ENCODE measurements at regions not wholly inside any gene's neighbourhood (a gene's known extent, or its start where the extent isn't known, plus 50 kb on each side); places are given as distances from the start of the nearest gene placed in this dataset.

DNA sequence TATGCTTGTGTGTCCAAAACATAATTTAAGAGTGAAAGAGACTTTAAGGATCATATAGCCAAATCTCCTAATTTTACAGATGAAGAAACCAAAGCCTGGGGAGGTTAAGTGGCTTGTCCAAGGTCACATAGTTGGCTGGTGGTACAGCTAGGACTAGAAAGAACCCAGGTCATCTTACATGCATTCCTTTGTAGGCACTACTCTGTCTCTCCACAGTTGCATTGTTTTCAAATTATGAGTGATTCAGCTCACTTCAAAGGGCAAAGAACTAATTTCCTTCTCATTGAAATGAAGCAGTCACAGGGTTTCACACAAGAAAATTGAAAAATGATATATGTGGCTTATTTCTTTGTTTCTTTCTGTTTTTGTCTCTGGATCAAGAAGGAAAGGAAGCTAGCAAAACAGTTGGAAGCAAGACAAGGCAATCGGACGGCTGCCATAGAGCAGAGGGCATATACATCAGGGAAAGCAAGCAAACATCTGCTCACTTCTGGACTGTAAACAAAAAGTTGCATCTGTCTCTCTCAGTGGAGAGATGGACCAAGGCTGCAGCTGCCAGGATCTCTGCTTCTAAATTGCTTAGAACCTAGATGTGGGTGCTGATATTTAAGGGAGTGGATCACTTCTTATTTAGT lies 107.5 kb upstream of the AMOT start:
- Histone ChIP-seq H2AFZ (ENCODE audit: low read depth) (no peak overlapping the region), H3K9ac (no peak overlapping the region), H4K20me1 (ENCODE audit: insufficient read depth) (no peaks in the 10 kb centered on the region), H3K4me3 (IDR thresholded peaks at IDR 0.05; ENCODE audit: insufficient read depth, low read depth, low read length) (no peak overlapping the region), H3K27ac (no peak overlapping the region), H3K4me2 (no peak overlapping the region), H3K79me2 (ENCODE audit: insufficient read depth, low read depth) (no peaks in the 10 kb centered on the region), H3K4me1 (ENCODE audit: low read depth, poor library complexity, severe bottlenecking) (no peaks in the 10 kb centered on the region), H3K36me3 (ENCODE audit: insufficient read depth) (no peaks in the 10 kb centered on the region), H3K27me3 (ENCODE audit: insufficient read depth, low read depth) (no peaks in the 10 kb centered on the region)
- TF ChIP-seq, protein P1, sequence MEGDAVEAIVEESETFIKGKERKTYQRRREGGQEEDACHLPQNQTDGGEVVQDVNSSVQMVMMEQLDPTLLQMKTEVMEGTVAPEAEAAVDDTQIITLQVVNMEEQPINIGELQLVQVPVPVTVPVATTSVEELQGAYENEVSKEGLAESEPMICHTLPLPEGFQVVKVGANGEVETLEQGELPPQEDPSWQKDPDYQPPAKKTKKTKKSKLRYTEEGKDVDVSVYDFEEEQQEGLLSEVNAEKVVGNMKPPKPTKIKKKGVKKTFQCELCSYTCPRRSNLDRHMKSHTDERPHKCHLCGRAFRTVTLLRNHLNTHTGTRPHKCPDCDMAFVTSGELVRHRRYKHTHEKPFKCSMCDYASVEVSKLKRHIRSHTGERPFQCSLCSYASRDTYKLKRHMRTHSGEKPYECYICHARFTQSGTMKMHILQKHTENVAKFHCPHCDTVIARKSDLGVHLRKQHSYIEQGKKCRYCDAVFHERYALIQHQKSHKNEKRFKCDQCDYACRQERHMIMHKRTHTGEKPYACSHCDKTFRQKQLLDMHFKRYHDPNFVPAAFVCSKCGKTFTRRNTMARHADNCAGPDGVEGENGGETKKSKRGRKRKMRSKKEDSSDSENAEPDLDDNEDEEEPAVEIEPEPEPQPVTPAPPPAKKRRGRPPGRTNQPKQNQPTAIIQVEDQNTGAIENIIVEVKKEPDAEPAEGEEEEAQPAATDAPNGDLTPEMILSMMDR (conservative IDR thresholded peaks at IDR 0.05; ENCODE audit: low read depth, low read length): no peak

DNA sequence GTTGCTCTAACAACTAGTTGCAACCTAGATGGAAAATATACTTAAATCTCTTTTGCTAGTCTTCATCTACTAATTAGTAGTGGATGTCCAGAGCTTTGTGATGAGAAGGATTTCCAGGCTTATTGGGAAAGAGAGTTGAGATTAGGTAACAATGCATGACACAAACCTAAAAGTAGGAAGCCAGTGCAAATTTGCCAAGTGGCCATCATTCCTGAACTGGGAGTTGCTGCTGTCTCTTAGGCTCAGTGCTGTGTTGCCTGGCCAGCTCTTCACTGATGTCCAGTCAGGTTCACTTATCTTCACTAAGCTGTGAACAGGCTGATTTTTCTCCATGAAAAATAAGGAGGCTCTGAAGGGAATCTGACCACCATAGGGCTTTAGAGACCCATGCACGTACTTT lies 105.6 kb upstream of the AMOT start:
- peaks cover under 1% of the 10 kb centered on the region for H3K4me1 ChIP-seq (ENCODE audit: low read depth, poor library complexity, severe bottlenecking)
- H2AFZ ChIP-seq (ENCODE audit: low read depth): no peak overlapping the region
- TF ChIP-seq, protein P1 (conservative IDR thresholded peaks at IDR 0.05; ENCODE audit: low read depth, low read length): no peak
- H3K4me3 ChIP-seq (IDR thresholded peaks at IDR 0.05; ENCODE audit: insufficient read depth, low read depth, low read length): no peak overlapping the region
- no peaks in the 10 kb centered on the region for H3K27me3 ChIP-seq (ENCODE audit: insufficient read depth, low read depth)
- no peak overlapping the region for H3K4me2 ChIP-seq
- no peak overlapping the region for H3K9ac ChIP-seq
- no peaks in the 10 kb centered on the region for H4K20me1 ChIP-seq (ENCODE audit: insufficient read depth)
- H3K79me2 ChIP-seq (ENCODE audit: insufficient read depth, low read depth): no peaks in the 10 kb centered on the region
- no peaks in the 10 kb centered on the region for H3K36me3 ChIP-seq (ENCODE audit: insufficient read depth)
- no peak overlapping the region for H3K27ac ChIP-seq

DNA sequence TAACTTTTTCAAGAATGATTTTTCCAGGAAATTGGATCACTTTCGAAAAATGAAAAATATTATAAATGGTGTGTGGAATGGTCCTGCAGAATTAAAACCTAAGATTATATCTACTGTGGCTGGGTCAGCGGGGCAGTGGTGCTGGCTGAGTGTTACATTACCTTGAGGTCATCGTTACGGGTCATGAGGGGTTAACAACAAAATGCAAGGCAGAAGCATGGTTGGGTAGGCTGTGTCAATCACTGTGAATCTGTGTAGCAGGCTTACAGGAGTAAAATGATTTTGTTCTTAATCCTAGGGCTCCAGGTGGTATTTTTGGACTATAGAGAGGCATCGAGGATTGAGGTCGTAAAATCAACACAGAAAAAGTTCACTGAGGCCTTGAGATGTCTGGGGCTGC lies 105.2 kb upstream of the AMOT start:
- Histone ChIP-seq H3K27me3 (ENCODE audit: insufficient read depth, low read depth) (no peaks in the 10 kb centered on the region), H3K4me1 (ENCODE audit: low read depth, poor library complexity, severe bottlenecking) (peaks cover 4% of the 10 kb centered on the region), H3K27ac (no peak overlapping the region), H3K36me3 (ENCODE audit: insufficient read depth) (no peaks in the 10 kb centered on the region), H3K4me3 (IDR thresholded peaks at IDR 0.05; ENCODE audit: insufficient read depth, low read depth, low read length) (no peak overlapping the region), H3K79me2 (ENCODE audit: insufficient read depth, low read depth) (no peaks in the 10 kb centered on the region), H2AFZ (ENCODE audit: low read depth) (no peak overlapping the region), H4K20me1 (ENCODE audit: insufficient read depth) (no peaks in the 10 kb centered on the region), H3K9ac (no peak overlapping the region), H3K4me2 (no peak overlapping the region)
- TF ChIP-seq, protein P1 (conservative IDR thresholded peaks at IDR 0.05; ENCODE audit: low read depth, low read length): no peak

DNA sequence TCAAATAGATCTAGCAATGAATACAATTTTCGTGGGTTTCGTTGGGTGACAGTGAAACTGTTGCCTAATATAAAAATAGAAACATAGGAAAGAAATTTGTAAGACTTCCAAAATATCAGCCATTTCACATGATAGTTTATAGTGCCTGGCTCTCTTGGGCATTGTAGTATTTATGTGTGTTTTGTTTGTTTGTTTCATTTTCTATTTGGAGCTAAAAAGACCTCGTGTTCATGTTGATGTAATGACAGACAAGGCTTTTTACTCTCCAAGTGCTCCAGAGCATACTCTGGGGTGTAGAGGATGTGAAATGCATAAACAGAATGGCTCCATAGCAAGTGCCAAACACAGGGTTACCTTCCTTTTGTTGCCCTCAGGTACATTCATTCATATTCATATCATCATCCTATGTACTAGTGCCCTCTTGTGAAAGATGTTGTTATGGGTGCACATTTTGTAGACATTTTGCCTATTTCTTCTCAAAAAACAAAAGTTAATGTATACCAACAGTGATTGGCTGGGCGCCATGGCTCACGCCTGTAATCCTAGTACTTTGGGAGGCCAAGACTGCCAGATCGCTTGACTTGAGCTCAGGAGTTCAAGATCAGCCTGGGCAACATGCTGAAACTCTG lies 100.7 kb upstream of the AMOT start:
- Histone ChIP-seq H3K36me3 (ENCODE audit: insufficient read depth) (no peaks in the 10 kb centered on the region), H3K27ac (no peak overlapping the region), H3K4me1 (ENCODE audit: low read depth, poor library complexity, severe bottlenecking) (peaks cover 9% of the 10 kb centered on the region), H3K27me3 (ENCODE audit: insufficient read depth, low read depth) (no peaks in the 10 kb centered on the region), H3K79me2 (ENCODE audit: insufficient read depth, low read depth) (no peaks in the 10 kb centered on the region), H3K4me3 (IDR thresholded peaks at IDR 0.05; ENCODE audit: insufficient read depth, low read depth, low read length) (no peak overlapping the region), H4K20me1 (ENCODE audit: insufficient read depth) (no peaks in the 10 kb centered on the region), H3K4me2 (peak overlapping the region; percentile 70), H2AFZ (ENCODE audit: low read depth) (peak overlapping the region; percentile 66), H3K9ac (no peak overlapping the region)
- TF ChIP-seq, protein P1 (conservative IDR thresholded peaks at IDR 0.05; ENCODE audit: low read depth, low read length): peak; percentile 31; the same call in 1 of the 2 replicates
